Astrocyte (in vitro differentiated cells and primary cell): ENCODE measurements at regions not wholly inside any gene's neighbourhood (a gene's known extent, or its start where the extent isn't known, plus 50 kb on each side); places are given as distances from the start of the nearest gene placed in this dataset.

Experiments
- DNase-seq: peaks from one replicate; pipeline ENCODE4 v3.0.0-alpha.2; 2010; ENCODE audit warnings: low read depth
- FAIRE-seq: peaks from 2 replicates; lab custom pipeline; 2011; peaks lifted over from hg19 to GRCh38; lab: Jason Lieb, UNC
- H2AFZ ChIP-seq: 2 replicates; pipeline ENCODE4 v1.6.0; 2012; ENCODE audit warnings: low read depth, low read length, inconsistent platforms
- H3K27ac ChIP-seq: 2 replicates; pipeline ENCODE4 v1.5.1; 2011; ENCODE audit warnings: low read depth, low read length, inconsistent platforms
- H3K27me3 ChIP-seq: 2 replicates; pipeline ENCODE4 v1.6.0; 2011; ENCODE audit warnings: low read length, inconsistent platforms; ENCODE audit not compliant: insufficient read depth
- H3K36me3 ChIP-seq: 2 replicates; pipeline ENCODE4 v1.5.1; 2011; ENCODE audit warnings: low read length, inconsistent platforms; ENCODE audit not compliant: insufficient read depth
- H3K4me1 ChIP-seq: 2 replicates; pipeline ENCODE4 v1.5.1; 2011; ENCODE audit warnings: low read length, inconsistent platforms; ENCODE audit not compliant: insufficient read depth
- H3K4me2 ChIP-seq: 2 replicates; pipeline ENCODE4 v1.6.0; 2012; ENCODE audit warnings: low read length, inconsistent platforms
- H3K4me3 ChIP-seq: 2 replicates; pipeline ENCODE4 v1.5.1; 2011; ENCODE audit warnings: low read depth, mild to moderate bottlenecking, low read length, inconsistent platforms; ENCODE audit not compliant: insufficient read depth
- H3K79me2 ChIP-seq: 2 replicates; pipeline ENCODE4 v1.6.0; 2012; ENCODE audit warnings: mild to moderate bottlenecking, low read length, inconsistent platforms; ENCODE audit not compliant: insufficient read depth
- H3K9ac ChIP-seq: 2 replicates; pipeline ENCODE4 v1.6.0; 2012; ENCODE audit warnings: mild to moderate bottlenecking, low read length, inconsistent platforms
- H3K9me3 ChIP-seq: 2 replicates; pipeline ENCODE4 v1.5.1; 2012; ENCODE audit warnings: low read depth, mild to moderate bottlenecking, low read length, inconsistent platforms; ENCODE audit not compliant: insufficient read depth
- H4K20me1 ChIP-seq: 2 replicates; pipeline ENCODE4 v1.6.0; 2012; ENCODE audit warnings: low read length, inconsistent platforms; ENCODE audit not compliant: insufficient read depth
- H3K27ac Mint-ChIP-seq: one replicate; pipeline ENCODE4 v1.8.0; 2021; ENCODE audit warnings: mild to moderate bottlenecking, mixed read lengths; ENCODE audit not compliant: unreplicated experiment
- H3K27me3 Mint-ChIP-seq: one replicate; pipeline ENCODE4 v1.8.0; 2021; ENCODE audit warnings: low read depth, mixed read lengths; ENCODE audit not compliant: unreplicated experiment
- H3K36me3 Mint-ChIP-seq: one replicate; pipeline ENCODE4 v1.8.0; 2021; ENCODE audit warnings: low read depth, mixed read lengths; ENCODE audit not compliant: unreplicated experiment
- H3K4me1 Mint-ChIP-seq: one replicate; pipeline ENCODE4 v1.8.0; 2021; ENCODE audit warnings: low read depth, mixed read lengths; ENCODE audit not compliant: unreplicated experiment
- H3K4me3 Mint-ChIP-seq: one replicate; pipeline ENCODE4 v1.8.0; 2021; ENCODE audit warnings: mild to moderate bottlenecking, moderate library complexity, mixed read lengths; ENCODE audit not compliant: unreplicated experiment
- H3K9me3 Mint-ChIP-seq: one replicate; pipeline ENCODE4 v1.8.0; 2021; ENCODE audit warnings: mild to moderate bottlenecking, mixed read lengths; ENCODE audit not compliant: unreplicated experiment
- CTCF ChIP-seq: IDR thresholded peaks from 2 replicates; pipeline ENCODE4 v1.5.1; 2011; ENCODE audit warnings: low read depth, mild to moderate bottlenecking, inconsistent platforms, low read length, moderate library complexity; ENCODE audit not compliant: insufficient read depth
- EZH2 ChIP-seq: IDR thresholded peaks from 2 replicates; pipeline ENCODE4 v1.6.1; 2012; ENCODE audit warnings: mild to moderate bottlenecking, low read length, inconsistent platforms; ENCODE audit not compliant: insufficient read depth

DNA sequence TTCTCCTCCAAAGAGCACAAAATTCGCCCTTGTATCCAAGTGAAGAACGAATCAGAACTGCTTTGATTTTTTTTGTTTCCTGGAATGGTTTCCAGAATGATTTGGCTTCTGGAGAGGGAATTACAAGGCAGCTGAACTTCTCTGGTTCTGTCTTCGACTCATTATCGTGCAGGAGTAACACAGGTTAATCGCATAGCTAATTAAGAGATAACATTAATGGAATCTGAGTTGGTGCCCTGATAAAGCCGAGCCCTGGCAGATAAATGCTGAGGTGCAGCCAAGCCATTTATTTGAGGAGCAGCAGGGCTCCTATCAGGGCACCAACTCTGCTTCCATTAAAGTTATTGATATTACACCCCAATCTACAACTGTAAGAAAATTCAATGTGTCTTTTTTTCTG lies 433.7 kb downstream of the ZNF521 start:
- H3K27ac Mint-ChIP-seq, result no peak overlapping the region
- FAIRE-seq (no peak), DNase-seq (no peak)
- Histone ChIP-seq H3K4me2 (no peak overlapping the region), H3K27ac (no peak overlapping the region), H3K36me3 (no peaks in the 10 kb centered on the region), H3K4me3 (no peak overlapping the region), H3K79me2 (no peaks in the 10 kb centered on the region), H3K27me3 (no peaks in the 10 kb centered on the region), H3K4me1 (no peaks in the 10 kb centered on the region), H3K9ac (no peak overlapping the region), H3K9me3 (no peaks in the 10 kb centered on the region), H2AFZ (no peak overlapping the region), H4K20me1 (no peaks in the 10 kb centered on the region)
- H3K9me3 Mint-ChIP-seq, result peaks cover 2% of the 10 kb centered on the region
- H3K27me3 Mint-ChIP-seq, result peaks cover 8% of the 10 kb centered on the region
- no peak overlapping the region for H3K4me3 Mint-ChIP-seq
- no peak for TF ChIP-seq EZH2
- H3K4me1 Mint-ChIP-seq, result peaks cover 11% of the 10 kb centered on the region
- H3K36me3 Mint-ChIP-seq, result no peaks in the 10 kb centered on the region

DNA sequence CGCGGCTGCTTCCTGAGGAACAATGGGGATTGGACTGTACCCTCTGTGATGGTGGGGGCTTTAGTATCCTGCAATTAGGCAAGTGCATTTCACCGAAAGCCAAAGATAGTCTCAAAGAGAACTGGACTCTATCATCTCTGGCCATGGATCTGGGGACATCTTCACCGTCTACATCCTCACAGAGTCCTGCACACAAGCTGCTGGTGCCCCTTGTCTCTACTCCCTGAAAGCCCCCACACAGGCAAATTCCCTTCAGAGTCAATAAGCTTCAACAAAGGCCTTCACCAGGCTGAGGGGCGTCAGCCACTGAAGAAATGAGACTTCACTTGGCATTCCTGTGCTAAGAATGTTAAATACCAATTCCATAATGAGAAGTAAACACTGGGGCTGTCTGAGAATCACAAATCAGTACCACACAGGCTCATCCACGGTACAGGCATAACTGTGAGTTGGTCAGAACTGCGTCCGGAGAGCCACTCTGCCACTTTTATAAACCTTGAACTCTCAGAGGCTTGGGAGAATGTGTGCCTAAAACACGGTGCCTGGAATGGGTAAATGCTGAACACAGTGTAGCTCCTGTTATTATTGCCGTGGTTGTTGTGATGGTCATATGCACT lies 432.7 kb downstream of the ZNF521 start:
- no peak overlapping the region for H3K9ac ChIP-seq
- peaks cover 2% of the 10 kb centered on the region for H3K9me3 Mint-ChIP-seq
- no peak overlapping the region for H2AFZ ChIP-seq
- no peak for TF ChIP-seq EZH2
- no peak for TF ChIP-seq CTCF
- H3K4me1 Mint-ChIP-seq, result peaks cover 5% of the 10 kb centered on the region
- no peaks in the 10 kb centered on the region for H3K27me3 ChIP-seq
- H3K9me3 ChIP-seq, result no peaks in the 10 kb centered on the region
- no peak overlapping the region for H3K27ac ChIP-seq
- H3K36me3 ChIP-seq, result no peaks in the 10 kb centered on the region
- H3K36me3 Mint-ChIP-seq, result no peaks in the 10 kb centered on the region
- H3K27ac Mint-ChIP-seq, result no peak overlapping the region
- H3K4me2 ChIP-seq, result no peak overlapping the region
- no peaks in the 10 kb centered on the region for H4K20me1 ChIP-seq
- no peak overlapping the region for H3K4me3 ChIP-seq
- no peak overlapping the region for H3K4me3 Mint-ChIP-seq
- FAIRE-seq (no peak), DNase-seq (no peak)
- H3K4me1 ChIP-seq, result no peaks in the 10 kb centered on the region
- no peaks in the 10 kb centered on the region for H3K79me2 ChIP-seq
- H3K27me3 Mint-ChIP-seq, result peaks cover 8% of the 10 kb centered on the region

DNA sequence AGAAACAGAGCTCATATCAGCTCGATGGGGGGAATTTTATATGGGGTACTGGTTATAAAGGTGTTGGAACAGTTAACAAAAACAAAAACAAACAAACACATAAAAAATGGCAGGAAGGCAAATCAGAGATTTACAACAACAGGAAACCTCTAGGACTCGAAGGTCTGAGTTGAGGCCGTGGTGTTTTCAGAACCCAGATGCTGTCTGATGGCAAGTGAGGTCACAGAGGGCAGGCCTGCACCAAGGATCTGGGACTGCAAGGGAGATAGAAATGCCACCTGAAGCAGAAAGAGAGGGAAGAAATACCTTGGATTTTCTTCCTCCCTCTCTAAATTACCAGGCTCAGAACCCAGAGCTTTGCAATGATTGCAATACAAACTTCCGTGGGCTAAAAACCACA lies 429.5 kb downstream of the ZNF521 start:
- TF ChIP-seq CTCF (no peak), EZH2 (no peak)
- FAIRE-seq, result no peak

More for the DNA sequence above, 429.5 kb downstream of the ZNF521 start:
- H3K79me2 ChIP-seq, result no peaks in the 10 kb centered on the region
- H3K9me3 Mint-ChIP-seq, result no peaks in the 10 kb centered on the region
- H3K36me3 ChIP-seq, result no peaks in the 10 kb centered on the region
- H3K4me1 ChIP-seq, result no peaks in the 10 kb centered on the region
- no peak overlapping the region for H3K9ac ChIP-seq
- no peaks in the 10 kb centered on the region for H3K27me3 ChIP-seq
- no peak overlapping the region for H3K27ac Mint-ChIP-seq
- peaks cover 7% of the 10 kb centered on the region for H3K27me3 Mint-ChIP-seq
- no peaks in the 10 kb centered on the region for H3K36me3 Mint-ChIP-seq
- H2AFZ ChIP-seq, result no peak overlapping the region
- no peak overlapping the region for H3K4me2 ChIP-seq
- no peak for DNase-seq
- peaks cover 5% of the 10 kb centered on the region for H3K4me1 Mint-ChIP-seq
- H3K9me3 ChIP-seq, result no peaks in the 10 kb centered on the region
- no peak overlapping the region for H3K4me3 Mint-ChIP-seq
- no peak overlapping the region for H3K27ac ChIP-seq
- H4K20me1 ChIP-seq, result no peaks in the 10 kb centered on the region
- no peak overlapping the region for H3K4me3 ChIP-seq
